HepG2 (cell line): ENCODE measurements at regions not wholly inside any gene's neighbourhood (a gene's known extent, or its start where the extent isn't known, plus 50 kb on each side); places are given as distances from the start of the nearest gene placed in this dataset.

Source experiments
- ATF7 ChIP-seq, 2 experiments: fragments of 450-650 bp in 1 of 2; sonication (generic) in 1 of 2; formaldehyde crosslinking in 1 of 2; IDR thresholded peaks; 2 replicates each; pipeline versions ENCODE4 v1.4.0 to v1.6.1; 2016 to 2020; ENCODE audit warnings: antibody characterized with exemption in 1 of 2, mild to moderate bottlenecking in 1 of 2, missing genetic modification reagents in 1 of 2
- ELF3 ChIP-seq: IDR thresholded peaks from 2 replicates; pipeline ENCODE4 v1.6.1; 2016; ENCODE audit warnings: missing genetic modification reagents, missing compliant biosample characterization
- MAFK ChIP-seq, 2 experiments: IDR thresholded peaks in 1 of 2; conservative IDR thresholded peaks in 1 of 2; 2 replicates each; pipeline ENCODE4 v1.6.1; 2011; ENCODE audit warnings: improper control_type of control experiment in 2 of 2, low read length in 2 of 2
- MTF2 ChIP-seq: sonication (generic); formaldehyde crosslinking; IDR thresholded peaks from 2 replicates; pipeline ENCODE4 v1.5.0; 2020; ENCODE audit warnings: missing genetic modification reagents, borderline replicate concordance
- PHF8 ChIP-seq: sonication (generic); formaldehyde crosslinking; IDR thresholded peaks from 2 replicates; pipeline ENCODE4 v1.5.0; 2020; ENCODE audit warnings: missing genetic modification reagents
- REXO4 ChIP-seq: sonication (generic); formaldehyde crosslinking; IDR thresholded peaks from 2 replicates; pipeline ENCODE4 v1.8.0; 2022; ENCODE audit warnings: missing genetic modification reagents, mild to moderate bottlenecking, borderline replicate concordance
- SCMH1 ChIP-seq: sonication (generic); formaldehyde crosslinking; IDR thresholded peaks from 2 replicates; pipeline ENCODE4 v1.9.0; 2021; ENCODE audit warnings: missing genetic modification reagents, mild to moderate bottlenecking, borderline replicate concordance
- TCF7L2 ChIP-seq: IDR thresholded peaks from 2 replicates; pipeline ENCODE4 v1.6.1; 2011; ENCODE audit warnings: mild to moderate bottlenecking, low read depth, low read length, moderate library complexity
- ZNF746 ChIP-seq: sonication (generic); formaldehyde crosslinking; IDR thresholded peaks from 2 replicates; pipeline ENCODE4 v1.8.0; 2022; ENCODE audit warnings: mild to moderate bottlenecking, missing genetic modification reagents
- ZNF773 ChIP-seq: sonication (generic); formaldehyde crosslinking; IDR thresholded peaks from 2 replicates; pipeline ENCODE4 v1.4.0; 2020; ENCODE audit warnings: missing genetic modification reagents, borderline replicate concordance
- ZNF792 ChIP-seq: IDR thresholded peaks from 2 replicates; pipeline ENCODE4 v1.6.1; 2016
- TF ChIP-seq, protein P1 (sequence below): sonication (generic); formaldehyde crosslinking; IDR thresholded peaks from 2 replicates; pipeline ENCODE4 v1.5.0; 2020; ENCODE audit warnings: mild to moderate bottlenecking, missing genetic modification reagents
- TF ChIP-seq, protein P2 (sequence below): sonication (generic); formaldehyde crosslinking; IDR thresholded peaks from 2 replicates; pipeline ENCODE4 v1.4.0; 2020; ENCODE audit warnings: missing genetic modification reagents
- TF ChIP-seq, protein P3 (sequence below): sonication (generic); formaldehyde crosslinking; IDR thresholded peaks from 2 replicates; pipeline ENCODE4 v1.9.0; 2022; ENCODE audit warnings: missing genetic modification reagents, mild to moderate bottlenecking, borderline replicate concordance
- TF ChIP-seq, protein P4 (sequence below): IDR thresholded peaks from 2 replicates; pipeline ENCODE4 v1.6.1; 2016; ENCODE audit warnings: missing compliant biosample characterization, missing genetic modification reagents, borderline replicate concordance
- TF ChIP-seq, protein P5 (sequence below): sonication (generic); formaldehyde crosslinking; IDR thresholded peaks from 2 replicates; pipeline ENCODE4 v1.4.0; 2020; ENCODE audit warnings: missing genetic modification reagents

DNA sequence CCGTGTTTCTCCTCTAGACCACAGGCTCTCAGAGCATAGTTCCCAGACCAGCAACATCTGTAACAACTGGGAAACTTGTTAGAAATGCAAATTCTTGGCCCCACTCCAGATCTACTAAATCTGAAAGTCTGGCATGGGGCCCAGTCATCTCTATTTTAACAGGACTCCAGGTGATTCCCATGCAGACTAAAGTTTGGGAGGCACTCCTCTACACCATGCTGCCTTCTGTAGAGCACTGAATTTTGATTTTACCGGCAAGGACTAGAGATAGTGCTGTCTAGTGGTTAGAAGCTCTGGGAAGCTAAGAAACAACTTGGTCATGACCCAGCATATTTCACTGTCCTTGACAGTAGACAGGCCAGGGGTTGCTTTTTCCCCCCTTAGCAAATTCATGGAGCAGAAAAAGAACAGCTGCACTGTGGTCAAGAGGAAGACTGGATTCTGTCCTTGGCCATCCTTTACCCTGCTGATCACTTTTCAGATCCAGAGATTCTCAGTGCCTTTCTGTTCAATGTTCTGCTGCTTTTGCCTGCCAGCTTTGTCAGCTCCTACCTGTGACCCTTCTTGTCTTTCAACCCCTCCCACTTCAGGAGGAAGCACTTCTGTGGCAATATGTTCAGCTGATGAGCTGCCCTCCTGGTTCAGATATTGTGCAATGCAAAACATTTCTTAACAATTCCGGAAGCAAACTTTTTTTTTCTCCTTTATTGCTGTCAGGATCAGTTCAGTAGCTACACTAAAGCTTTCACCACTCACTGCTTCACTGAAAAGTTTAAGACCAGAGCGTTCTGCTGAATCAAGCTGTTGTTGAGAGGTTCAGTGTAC lies 133.8 kb upstream of the NUDT4 start (continued):
- TF ChIP-seq MAFK (conservative IDR thresholded peaks at IDR 0.05 in 1 of 2, IDR thresholded peaks at IDR 0.05 in 1 of 2; ENCODE audit: low read length in 2 of 2) (no peak), PHF8 (CRISPR knock-in tag) (0 out of 2 replicates have a peak, but pooled peaks have one; percentile 26), ZNF773 (no peak), ELF3 (peak; percentile 98), ZNF746 (CRISPR knock-in tag) (no peak), SCMH1 (CRISPR knock-in tag) (no peak), ATF7 (IDR thresholded peaks at IDR 0.05) (no peak), ATF7 (CRISPR knock-in tag; IDR thresholded peaks at IDR 0.05) (no peak), REXO4 (no peak), ZNF792 (CRISPR knock-in tag) (peak; percentile 67; the same call in 1 of the 2 replicates), TCF7L2 (no peak), MTF2 (no peak)
- TF ChIP-seq, protein P1, sequence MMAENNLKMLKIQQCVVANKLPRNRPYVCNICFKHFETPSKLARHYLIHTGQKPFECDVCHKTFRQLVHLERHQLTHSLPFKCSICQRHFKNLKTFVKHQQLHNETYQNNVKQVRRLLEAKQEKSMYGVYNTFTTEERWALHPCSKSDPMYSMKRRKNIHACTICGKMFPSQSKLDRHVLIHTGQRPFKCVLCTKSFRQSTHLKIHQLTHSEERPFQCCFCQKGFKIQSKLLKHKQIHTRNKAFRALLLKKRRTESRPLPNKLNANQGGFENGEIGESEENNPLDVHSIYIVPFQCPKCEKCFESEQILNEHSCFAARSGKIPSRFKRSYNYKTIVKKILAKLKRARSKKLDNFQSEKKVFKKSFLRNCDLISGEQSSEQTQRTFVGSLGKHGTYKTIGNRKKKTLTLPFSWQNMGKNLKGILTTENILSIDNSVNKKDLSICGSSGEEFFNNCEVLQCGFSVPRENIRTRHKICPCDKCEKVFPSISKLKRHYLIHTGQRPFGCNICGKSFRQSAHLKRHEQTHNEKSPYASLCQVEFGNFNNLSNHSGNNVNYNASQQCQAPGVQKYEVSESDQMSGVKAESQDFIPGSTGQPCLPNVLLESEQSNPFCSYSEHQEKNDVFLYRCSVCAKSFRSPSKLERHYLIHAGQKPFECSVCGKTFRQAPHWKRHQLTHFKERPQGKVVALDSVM (CRISPR knock-in tag), result no peak
- TF ChIP-seq, protein P2, sequence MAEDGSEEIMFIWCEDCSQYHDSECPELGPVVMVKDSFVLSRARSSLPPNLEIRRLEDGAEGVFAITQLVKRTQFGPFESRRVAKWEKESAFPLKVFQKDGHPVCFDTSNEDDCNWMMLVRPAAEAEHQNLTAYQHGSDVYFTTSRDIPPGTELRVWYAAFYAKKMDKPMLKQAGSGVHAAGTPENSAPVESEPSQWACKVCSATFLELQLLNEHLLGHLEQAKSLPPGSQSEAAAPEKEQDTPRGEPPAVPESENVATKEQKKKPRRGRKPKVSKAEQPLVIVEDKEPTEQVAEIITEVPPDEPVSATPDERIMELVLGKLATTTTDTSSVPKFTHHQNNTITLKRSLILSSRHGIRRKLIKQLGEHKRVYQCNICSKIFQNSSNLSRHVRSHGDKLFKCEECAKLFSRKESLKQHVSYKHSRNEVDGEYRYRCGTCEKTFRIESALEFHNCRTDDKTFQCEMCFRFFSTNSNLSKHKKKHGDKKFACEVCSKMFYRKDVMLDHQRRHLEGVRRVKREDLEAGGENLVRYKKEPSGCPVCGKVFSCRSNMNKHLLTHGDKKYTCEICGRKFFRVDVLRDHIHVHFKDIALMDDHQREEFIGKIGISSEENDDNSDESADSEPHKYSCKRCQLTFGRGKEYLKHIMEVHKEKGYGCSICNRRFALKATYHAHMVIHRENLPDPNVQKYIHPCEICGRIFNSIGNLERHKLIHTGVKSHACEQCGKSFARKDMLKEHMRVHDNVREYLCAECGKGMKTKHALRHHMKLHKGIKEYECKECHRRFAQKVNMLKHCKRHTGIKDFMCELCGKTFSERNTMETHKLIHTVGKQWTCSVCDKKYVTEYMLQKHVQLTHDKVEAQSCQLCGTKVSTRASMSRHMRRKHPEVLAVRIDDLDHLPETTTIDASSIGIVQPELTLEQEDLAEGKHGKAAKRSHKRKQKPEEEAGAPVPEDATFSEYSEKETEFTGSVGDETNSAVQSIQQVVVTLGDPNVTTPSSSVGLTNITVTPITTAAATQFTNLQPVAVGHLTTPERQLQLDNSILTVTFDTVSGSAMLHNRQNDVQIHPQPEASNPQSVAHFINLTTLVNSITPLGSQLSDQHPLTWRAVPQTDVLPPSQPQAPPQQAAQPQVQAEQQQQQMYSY (CRISPR knock-in tag), result no peak
- TF ChIP-seq, protein P3, sequence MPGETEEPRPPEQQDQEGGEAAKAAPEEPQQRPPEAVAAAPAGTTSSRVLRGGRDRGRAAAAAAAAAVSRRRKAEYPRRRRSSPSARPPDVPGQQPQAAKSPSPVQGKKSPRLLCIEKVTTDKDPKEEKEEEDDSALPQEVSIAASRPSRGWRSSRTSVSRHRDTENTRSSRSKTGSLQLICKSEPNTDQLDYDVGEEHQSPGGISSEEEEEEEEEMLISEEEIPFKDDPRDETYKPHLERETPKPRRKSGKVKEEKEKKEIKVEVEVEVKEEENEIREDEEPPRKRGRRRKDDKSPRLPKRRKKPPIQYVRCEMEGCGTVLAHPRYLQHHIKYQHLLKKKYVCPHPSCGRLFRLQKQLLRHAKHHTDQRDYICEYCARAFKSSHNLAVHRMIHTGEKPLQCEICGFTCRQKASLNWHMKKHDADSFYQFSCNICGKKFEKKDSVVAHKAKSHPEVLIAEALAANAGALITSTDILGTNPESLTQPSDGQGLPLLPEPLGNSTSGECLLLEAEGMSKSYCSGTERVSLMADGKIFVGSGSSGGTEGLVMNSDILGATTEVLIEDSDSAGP, result no peak
- TF ChIP-seq, protein P4, sequence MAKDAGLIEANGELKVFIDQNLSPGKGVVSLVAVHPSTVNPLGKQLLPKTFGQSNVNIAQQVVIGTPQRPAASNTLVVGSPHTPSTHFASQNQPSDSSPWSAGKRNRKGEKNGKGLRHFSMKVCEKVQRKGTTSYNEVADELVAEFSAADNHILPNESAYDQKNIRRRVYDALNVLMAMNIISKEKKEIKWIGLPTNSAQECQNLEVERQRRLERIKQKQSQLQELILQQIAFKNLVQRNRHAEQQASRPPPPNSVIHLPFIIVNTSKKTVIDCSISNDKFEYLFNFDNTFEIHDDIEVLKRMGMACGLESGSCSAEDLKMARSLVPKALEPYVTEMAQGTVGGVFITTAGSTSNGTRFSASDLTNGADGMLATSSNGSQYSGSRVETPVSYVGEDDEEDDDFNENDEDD, result no peak
- TF ChIP-seq, protein P5, sequence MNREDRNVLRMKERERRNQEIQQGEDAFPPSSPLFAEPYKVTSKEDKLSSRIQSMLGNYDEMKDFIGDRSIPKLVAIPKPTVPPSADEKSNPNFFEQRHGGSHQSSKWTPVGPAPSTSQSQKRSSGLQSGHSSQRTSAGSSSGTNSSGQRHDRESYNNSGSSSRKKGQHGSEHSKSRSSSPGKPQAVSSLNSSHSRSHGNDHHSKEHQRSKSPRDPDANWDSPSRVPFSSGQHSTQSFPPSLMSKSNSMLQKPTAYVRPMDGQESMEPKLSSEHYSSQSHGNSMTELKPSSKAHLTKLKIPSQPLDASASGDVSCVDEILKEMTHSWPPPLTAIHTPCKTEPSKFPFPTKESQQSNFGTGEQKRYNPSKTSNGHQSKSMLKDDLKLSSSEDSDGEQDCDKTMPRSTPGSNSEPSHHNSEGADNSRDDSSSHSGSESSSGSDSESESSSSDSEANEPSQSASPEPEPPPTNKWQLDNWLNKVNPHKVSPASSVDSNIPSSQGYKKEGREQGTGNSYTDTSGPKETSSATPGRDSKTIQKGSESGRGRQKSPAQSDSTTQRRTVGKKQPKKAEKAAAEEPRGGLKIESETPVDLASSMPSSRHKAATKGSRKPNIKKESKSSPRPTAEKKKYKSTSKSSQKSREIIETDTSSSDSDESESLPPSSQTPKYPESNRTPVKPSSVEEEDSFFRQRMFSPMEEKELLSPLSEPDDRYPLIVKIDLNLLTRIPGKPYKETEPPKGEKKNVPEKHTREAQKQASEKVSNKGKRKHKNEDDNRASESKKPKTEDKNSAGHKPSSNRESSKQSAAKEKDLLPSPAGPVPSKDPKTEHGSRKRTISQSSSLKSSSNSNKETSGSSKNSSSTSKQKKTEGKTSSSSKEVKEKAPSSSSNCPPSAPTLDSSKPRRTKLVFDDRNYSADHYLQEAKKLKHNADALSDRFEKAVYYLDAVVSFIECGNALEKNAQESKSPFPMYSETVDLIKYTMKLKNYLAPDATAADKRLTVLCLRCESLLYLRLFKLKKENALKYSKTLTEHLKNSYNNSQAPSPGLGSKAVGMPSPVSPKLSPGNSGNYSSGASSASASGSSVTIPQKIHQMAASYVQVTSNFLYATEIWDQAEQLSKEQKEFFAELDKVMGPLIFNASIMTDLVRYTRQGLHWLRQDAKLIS (CRISPR knock-in tag), result no peak
